ENCODE measurements at regions not wholly inside any gene's neighbourhood (a gene's known extent, or its start where the extent isn't known, plus 50 kb on each side); places are given as distances from the start of the nearest gene placed in this dataset.
"Not testable (repeated sequence)": the region's sequence is repeated elsewhere in the genome, so short reads cannot be mapped to it uniquely, and the experiment has no call there.

DNA sequence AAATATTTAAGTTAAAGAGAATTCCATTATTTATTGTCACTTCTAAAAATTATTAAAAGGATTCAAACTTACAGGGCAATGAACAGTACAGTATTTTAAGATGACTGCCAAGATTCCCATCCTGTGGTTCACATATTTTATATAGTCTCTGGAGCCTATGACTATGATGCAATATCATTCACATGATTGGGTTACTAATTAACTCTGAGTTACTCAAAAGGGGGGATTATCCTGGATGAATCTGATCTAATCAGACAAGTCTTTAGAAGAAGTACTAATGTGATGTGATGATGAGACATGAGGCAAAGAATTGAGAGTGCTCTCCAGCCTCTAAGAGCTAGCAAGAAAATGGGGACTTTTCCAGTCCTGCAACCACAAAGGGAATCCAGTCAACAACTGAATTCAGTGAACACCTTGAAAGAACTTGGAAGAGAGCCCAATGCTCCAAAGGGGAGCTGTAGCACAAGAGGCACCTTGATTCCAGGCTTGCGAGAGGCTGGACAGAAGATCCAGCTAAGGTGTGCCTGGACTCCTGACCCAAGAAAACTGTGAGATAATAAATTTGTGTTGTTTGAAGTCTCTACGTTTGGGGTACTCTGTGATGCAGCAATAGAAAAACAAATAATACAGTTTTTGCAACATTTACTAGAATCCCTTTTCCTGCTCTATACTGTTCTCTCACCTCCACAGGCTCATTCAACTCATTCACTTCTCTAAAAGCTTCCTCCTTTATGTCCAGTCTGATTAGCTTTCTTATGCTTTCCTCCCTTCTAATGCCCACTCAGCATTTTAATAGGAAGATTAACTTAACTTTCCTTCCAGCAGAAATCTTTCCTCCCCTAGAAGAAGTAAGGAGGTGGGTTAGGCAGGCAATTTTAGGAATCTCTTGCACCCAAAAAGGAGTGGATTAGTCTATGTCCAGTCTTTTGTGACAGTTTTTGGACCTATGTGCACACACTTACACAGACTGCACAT, 133.8 kb upstream of the LCORL start:
- Mint-ChIP-seq H3K4me1 (no peaks in the 10 kb centered on the region), H3K27ac (no peak overlapping the region)
- DNase-seq, result no peak

DNA sequence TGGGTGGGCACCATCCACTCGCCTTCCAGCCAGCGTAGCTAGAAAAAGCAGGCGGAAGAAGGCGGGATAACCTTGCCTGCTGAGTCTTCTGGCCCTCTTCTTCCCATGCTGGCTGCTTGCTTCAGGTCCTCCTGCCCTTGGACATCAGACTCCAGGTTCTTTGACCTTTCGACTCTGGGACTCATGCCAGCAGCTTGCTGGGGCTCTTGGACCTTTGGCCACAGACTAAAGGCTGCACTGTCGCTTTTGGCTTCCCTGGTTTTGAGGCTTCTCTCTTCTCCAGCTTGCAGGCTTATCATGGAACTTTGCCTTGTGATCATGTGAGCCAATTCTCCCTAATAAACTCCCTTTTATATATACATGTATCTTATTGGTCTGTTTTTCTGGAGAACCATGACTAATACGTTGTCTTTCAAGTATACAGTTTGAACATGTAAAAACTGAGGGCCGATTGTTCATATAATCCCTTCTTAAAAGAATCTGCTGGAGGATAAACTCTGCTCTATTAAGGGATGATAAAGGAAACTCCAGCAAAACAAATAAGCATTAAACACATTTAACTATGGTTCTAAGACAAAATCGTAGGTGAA, 116.6 kb upstream of the LCORL start:
- DNase-seq (no peak), ATAC-seq (replicated peaks) (no peak)
- Mint-ChIP-seq H3K4me1 (no peaks in the 10 kb centered on the region), H3K27me3 (peaks cover 6% of the 10 kb centered on the region in 2 donors), H3K9me3 (peaks cover 0 to 2% of the 10 kb centered on the region in 2 donors), H3K27ac (no peak overlapping the region), H3K36me3 (no peaks in the 10 kb centered on the region), H3K4me3 (no peak overlapping the region)

More for the DNA sequence above, 133.8 kb upstream of the LCORL start:
- H3K9me3 Mint-ChIP-seq, result peaks cover 0 to 9% of the 10 kb centered on the region in 2 donors
- ATAC-seq (replicated peaks), result no peak
- no peak overlapping the region for H3K4me3 Mint-ChIP-seq
- H3K36me3 Mint-ChIP-seq, result no peaks in the 10 kb centered on the region
- H3K27me3 Mint-ChIP-seq, result no peaks in the 10 kb centered on the region

DNA sequence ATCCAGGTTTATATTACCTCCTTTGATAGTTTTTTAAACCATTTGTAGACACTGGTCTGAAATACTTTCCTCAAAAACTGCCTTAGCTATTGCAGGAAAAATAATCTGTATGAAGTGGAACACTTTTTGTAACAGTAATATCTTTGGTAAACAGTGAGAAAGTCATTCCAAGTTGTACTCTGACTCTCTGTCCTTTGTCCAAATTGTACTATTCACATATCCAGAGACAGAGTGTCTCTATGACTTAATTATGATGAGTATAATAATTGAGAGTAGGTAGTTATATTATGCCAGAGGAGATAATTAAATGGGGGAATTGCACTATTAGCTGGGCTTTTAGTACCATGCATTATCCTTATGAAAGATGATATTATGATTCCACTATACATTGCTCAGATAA, 112.6 kb upstream of the LCORL start:
- no peak for DNase-seq
- peaks cover 14% of the 10 kb centered on the region in 2 donors for H3K27me3 Mint-ChIP-seq
- H3K4me3 Mint-ChIP-seq, result no peak overlapping the region
- no peaks in the 10 kb centered on the region for H3K4me1 Mint-ChIP-seq
- ATAC-seq (replicated peaks), result no peak
- peaks cover 0 to 2% of the 10 kb centered on the region in 2 donors for H3K9me3 Mint-ChIP-seq
- H3K27ac Mint-ChIP-seq, result no peak overlapping the region
- no peaks in the 10 kb centered on the region for H3K36me3 Mint-ChIP-seq

DNA sequence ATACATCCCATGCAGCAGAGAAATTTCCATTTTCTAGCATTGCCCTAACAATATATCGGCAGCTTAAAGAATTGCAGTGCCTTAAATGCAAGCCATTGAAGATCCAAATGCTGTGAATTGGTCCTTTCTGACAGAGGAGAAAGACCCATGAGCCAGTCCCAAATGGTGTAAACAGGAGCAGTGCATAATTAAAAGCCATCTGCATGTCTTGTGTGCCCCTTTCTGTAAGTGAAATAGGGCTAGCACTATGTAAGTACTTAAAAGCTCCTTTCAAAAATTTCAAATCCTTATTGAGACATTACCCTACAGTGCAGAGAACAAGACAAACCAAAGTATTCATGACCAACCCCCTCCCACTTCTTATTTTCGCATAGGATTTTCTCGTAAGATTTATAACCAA, 108.7 kb upstream of the LCORL start:
- Mint-ChIP-seq H3K36me3 (no peaks in the 10 kb centered on the region), H3K27ac (no peak overlapping the region), H3K4me3 (no peak overlapping the region), H3K9me3 (peaks cover 0 to 2% of the 10 kb centered on the region in 2 donors), H3K27me3 (peaks cover 14% of the 10 kb centered on the region in 2 donors), H3K4me1 (no peaks in the 10 kb centered on the region)
- ATAC-seq (replicated peaks) (no peak), DNase-seq (no peak)

DNA sequence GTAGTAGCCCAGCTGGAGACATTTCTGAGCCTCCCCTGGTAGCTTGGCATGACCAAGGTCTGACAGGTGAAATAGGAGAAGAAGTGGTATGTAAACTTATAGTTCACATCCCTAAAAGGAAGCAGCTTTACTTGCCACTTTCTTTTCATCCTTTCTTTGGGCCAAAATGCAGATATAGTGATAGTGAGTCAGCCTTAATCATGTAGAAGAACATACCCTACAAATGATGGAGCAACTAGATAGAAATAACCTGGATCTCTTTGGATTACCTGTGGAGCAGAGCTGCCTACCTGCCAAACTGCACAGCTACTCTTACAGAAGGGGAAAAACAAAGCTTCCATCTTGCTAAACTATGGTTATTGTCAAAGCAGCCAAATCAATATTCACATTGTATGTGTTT, 106.7 kb upstream of the LCORL start:
- DNase-seq (no peak), ATAC-seq (replicated peaks) (no peak)
- no peak overlapping the region for H3K4me3 Mint-ChIP-seq
- H3K9me3 Mint-ChIP-seq, result no peaks in the 10 kb centered on the region
- no peaks in the 10 kb centered on the region for H3K4me1 Mint-ChIP-seq
- no peaks in the 10 kb centered on the region for H3K36me3 Mint-ChIP-seq
- peaks cover 8% of the 10 kb centered on the region in 2 donors for H3K27me3 Mint-ChIP-seq
- no peak overlapping the region for H3K27ac Mint-ChIP-seq

DNA sequence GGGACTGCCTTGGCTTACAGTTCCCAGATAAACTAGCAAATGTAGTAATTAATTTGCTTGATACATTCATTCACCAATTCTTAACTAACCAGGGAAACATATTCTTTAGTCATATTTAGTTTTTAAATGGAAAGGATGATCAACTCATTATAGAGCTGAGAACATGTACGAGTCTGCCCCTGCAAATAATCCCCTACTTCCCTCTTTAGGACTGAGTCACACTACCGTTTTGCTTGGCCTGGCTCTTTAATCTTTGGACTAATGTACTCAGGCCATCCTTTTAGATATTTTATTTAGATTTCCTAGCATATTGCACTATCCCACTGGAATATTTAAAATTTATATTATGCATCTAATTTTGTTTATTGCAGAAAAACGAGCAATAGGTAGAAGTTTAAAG, 105.5 kb upstream of the LCORL start:
- no peaks in the 10 kb centered on the region for H3K9me3 Mint-ChIP-seq
- no peaks in the 10 kb centered on the region for H3K36me3 Mint-ChIP-seq
- ATAC-seq (replicated peaks) (no peak), DNase-seq (no peak)
- H3K4me3 Mint-ChIP-seq, result no peak overlapping the region
- no peak overlapping the region for H3K27ac Mint-ChIP-seq
- H3K27me3 Mint-ChIP-seq, result peaks cover 6% of the 10 kb centered on the region in 2 donors
- H3K4me1 Mint-ChIP-seq, result no peaks in the 10 kb centered on the region

DNA sequence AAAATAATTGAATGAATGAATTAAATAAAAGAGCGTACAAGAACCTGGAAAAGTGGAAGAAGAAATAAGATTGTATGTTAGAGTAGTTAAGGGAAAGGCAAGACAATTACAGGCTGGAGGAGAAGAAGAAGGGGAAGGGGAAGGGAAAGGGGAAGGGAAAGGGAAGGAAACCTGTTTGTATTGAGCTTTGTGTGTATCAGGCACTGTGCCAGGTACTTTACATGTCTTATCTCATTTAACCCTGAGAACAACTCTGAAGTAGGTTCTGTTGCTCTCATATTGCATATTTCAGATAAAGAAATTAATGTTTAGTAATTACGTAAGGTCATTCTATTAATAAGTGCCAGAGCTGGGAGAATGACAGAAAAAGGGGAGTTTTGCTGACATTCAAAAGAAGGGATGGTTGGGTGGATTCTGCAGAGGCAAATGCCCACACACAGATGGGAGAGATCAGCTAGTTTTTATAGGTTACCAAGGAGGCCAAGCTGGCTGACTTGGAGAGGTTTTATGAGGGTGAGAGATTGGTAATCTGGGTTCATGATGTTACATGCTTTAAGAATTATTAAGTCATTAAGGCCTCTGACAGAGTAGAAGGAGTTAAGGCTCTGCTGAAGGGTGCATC, 92.3 kb upstream of the LCORL start:
- ATAC-seq (replicated peaks) (no peak), DNase-seq (no peak)
- Mint-ChIP-seq H3K9me3 (no peaks in the 10 kb centered on the region), H3K27me3 (peaks cover 6 to 14% of the 10 kb centered on the region in 2 donors), H3K4me3 (no peak overlapping the region), H3K36me3 (no peaks in the 10 kb centered on the region), H3K27ac (no peak overlapping the region), H3K4me1 (no peaks in the 10 kb centered on the region)

DNA sequence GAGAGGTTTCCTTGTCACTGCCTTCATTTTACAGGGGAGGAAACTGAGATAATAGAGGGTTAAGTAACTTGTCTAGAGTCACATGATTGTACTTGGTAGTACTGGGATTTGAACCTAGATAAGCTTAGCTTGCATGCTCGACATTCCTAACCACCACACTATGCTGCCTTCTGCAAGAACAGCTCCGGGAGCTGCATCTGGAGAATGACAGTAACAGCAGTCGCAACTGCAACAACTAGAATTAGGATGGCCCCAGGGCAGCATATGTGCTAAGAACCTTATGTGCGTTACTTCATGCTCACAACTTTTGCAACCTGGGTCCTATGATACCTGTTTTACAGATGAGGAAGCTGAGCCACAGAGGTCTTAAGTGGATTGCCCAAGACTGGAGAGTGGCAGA, 89.5 kb upstream of the LCORL start:
- ATAC-seq (replicated peaks) (no peak), DNase-seq (no peak)
- Mint-ChIP-seq H3K27ac (no peak overlapping the region), H3K27me3 (peaks cover 10 to 11% of the 10 kb centered on the region in 2 donors), H3K4me1 (no peaks in the 10 kb centered on the region), H3K4me3 (no peak overlapping the region), H3K36me3 (no peaks in the 10 kb centered on the region), H3K9me3 (no peaks in the 10 kb centered on the region)

DNA sequence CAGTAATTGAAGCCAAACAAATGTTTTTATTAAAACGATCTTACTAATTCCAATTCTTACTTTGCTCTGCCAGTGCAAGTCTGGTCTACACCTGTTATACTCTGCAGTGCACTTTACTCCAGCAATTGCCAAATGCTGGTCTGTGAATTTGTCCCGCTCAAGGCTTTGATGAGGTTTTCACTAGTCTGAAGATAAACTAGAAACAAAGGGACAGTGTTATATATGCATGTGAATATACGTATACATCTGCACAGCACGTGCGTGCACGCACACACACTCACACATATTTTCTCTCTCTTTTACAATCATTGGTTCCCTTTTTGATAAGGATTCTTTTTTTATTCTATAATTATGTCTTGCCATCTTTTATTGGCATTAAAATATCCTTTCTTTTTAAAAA, 88.5 kb upstream of the LCORL start:
- H3K27me3 Mint-ChIP-seq, result peaks cover 10 to 13% of the 10 kb centered on the region in 2 donors
- no peak overlapping the region for H3K27ac Mint-ChIP-seq
- DNase-seq (no peak), ATAC-seq (replicated peaks) (no peak)
- H3K4me1 Mint-ChIP-seq, result no peaks in the 10 kb centered on the region
- H3K4me3 Mint-ChIP-seq, result no peak overlapping the region
- H3K9me3 Mint-ChIP-seq, result no peaks in the 10 kb centered on the region
- no peaks in the 10 kb centered on the region for H3K36me3 Mint-ChIP-seq

DNA sequence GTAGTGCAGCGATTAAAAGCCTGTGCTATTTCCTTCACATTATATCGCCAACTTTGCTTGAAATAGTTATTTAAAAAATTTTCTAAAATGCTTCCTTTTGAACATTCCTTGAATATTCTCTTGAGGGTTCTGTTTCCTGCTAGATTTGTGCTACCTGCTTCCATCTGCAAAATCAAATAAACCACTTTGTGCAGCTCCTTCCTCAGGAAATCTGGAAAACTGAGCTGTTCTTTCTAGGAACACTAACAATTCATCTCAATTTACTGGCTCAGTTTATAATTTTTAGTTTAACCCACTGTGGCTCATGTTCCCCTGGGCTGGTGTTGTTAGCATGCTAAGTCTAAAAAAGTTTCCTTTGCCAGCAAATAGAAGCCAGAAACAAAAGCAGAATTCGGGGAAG, 88.1 kb upstream of the LCORL start:
- H3K36me3 Mint-ChIP-seq, result no peaks in the 10 kb centered on the region
- DNase-seq (no peak), ATAC-seq (replicated peaks) (no peak)
- no peak overlapping the region for H3K4me3 Mint-ChIP-seq
- H3K9me3 Mint-ChIP-seq, result no peaks in the 10 kb centered on the region
- peaks cover 10 to 13% of the 10 kb centered on the region in 2 donors for H3K27me3 Mint-ChIP-seq
- H3K4me1 Mint-ChIP-seq, result no peaks in the 10 kb centered on the region
- H3K27ac Mint-ChIP-seq, result no peak overlapping the region

DNA sequence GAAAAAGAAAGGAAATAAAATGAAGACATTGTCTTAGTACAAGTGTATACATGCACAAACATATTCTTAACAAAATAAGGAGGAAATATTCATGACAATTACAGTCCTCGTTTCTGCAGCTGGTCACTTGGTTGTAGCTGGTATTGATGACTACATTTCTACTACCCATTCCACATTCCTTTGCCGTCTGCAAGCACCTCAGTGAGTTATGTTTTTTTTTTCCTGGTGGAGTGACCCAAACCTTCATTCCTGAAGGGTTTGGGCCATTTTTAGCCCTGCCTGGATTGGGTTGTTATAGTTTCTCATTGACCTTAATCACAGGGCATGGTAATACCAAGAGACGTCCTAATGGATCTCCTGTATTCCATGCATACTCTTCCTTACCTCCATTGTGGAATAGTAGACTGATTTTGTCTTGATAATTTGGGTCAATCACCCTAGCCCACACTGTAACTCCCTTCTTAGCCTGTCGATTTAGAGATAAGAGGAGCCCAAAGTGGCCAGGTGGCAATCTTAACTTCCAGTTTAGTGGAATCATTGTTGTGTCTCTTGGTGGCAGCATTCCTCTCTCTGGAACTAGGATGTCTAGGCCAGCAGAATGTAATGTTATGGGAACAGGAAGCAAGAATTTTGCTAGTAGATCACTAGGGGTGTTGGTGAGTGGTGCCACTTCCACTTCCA, 86.4 kb upstream of the LCORL start:
- ATAC-seq (replicated peaks); DNase-seq; H3K4me3 Mint-ChIP-seq; H3K4me1 Mint-ChIP-seq; H3K36me3 Mint-ChIP-seq; H3K27ac Mint-ChIP-seq; H3K9me3 Mint-ChIP-seq: not testable (repeated sequence)
- peaks cover 7 to 10% of the 10 kb centered on the region in 2 donors for H3K27me3 Mint-ChIP-seq

DNA sequence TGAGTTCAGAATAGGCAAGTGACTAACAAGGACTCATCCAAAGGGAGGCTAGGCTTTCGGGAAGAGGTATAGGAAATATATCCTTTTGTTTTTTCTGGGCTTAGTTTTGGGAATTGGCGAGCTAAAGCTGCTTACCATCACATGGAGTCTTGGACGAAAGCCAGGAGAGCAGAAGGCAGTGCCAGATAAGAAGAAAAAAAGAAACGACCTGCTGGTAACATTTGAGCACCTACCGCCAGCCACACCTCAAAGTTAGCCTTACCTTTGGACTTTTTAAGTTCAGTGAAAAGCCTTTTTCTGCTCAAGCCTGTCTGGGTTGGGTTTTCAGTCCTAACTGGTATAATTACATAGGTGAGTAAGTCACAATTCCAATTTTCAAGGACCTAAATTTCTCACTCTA, 85.1 kb upstream of the LCORL start:
- Mint-ChIP-seq H3K9me3 (no peaks in the 10 kb centered on the region), H3K27ac (no peak overlapping the region), H3K36me3 (no peaks in the 10 kb centered on the region), H3K4me1 (no peaks in the 10 kb centered on the region), H3K4me3 (no peak overlapping the region), H3K27me3 (peaks cover 7 to 9% of the 10 kb centered on the region in 2 donors)
- ATAC-seq (replicated peaks) (no peak), DNase-seq (no peak)

DNA sequence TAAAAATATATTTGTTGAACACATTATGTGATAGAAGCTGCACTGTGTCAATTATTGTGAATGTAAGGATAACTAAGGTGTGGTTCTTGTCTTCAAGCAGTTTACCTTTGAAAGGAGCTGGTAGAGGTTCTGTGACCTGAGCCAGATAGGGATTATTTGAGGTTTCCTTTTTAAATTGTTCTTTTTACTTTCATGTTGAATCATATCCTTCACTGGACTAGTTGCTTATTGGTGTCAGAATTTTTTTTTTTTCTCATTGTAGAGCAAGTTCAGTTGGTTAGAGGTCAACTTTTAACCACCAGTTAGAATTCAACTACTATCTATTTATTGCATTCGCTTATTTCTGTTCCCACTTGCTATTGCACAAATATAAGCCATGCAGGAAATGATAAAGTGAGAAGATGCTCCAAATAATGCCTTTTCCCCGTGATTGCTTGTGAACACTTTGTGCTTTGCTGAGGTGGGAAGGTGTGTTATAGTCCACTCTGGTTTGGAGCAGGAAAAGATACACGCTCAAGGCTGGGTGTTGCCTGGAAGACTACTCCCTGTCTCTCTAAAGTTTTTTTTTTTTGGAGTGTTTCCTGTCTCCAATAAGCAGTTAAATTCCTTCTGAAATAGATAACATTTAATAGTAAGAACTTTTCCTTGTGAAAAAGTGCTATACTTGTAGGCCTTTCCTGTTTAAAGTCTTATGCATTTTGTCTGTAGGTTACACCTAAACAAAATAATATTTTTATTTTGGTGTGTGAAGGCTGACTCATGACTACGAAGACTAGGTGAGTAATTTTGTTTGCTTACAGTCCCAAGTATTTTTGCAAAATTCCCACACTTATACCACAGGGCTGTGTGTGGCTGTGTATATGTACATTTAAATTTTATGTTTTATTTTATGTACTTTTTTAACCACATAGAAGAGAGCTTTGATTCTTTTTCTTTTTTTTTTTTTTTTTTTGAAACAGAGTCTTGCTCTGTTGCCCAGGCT, 83.8 kb upstream of the LCORL start:
- Mint-ChIP-seq H3K36me3 (no peaks in the 10 kb centered on the region), H3K9me3 (no peaks in the 10 kb centered on the region), H3K27ac (no peak overlapping the region), H3K4me3 (no peak overlapping the region), H3K4me1 (peaks cover 0 to 5% of the 10 kb centered on the region in 2 donors), H3K27me3 (peaks cover 5 to 7% of the 10 kb centered on the region in 2 donors)
- ATAC-seq (replicated peaks), result peak in 1 of 2 donors; percentile 39
- no peak for DNase-seq

Measured in stimulated activated naive B cell treated with anti-CD40 and anti-IgM and Interleukin-4, amounts not matched to agents 10 μg/mL and 1 μg/mL and 100 μg/mL, for 72 hours (primary cell).